ENCODE measurements at regions not wholly inside any gene's neighbourhood (a gene's known extent, or its start where the extent isn't known, plus 50 kb on each side); places are given as distances from the start of the nearest gene placed in this dataset.

DNA sequence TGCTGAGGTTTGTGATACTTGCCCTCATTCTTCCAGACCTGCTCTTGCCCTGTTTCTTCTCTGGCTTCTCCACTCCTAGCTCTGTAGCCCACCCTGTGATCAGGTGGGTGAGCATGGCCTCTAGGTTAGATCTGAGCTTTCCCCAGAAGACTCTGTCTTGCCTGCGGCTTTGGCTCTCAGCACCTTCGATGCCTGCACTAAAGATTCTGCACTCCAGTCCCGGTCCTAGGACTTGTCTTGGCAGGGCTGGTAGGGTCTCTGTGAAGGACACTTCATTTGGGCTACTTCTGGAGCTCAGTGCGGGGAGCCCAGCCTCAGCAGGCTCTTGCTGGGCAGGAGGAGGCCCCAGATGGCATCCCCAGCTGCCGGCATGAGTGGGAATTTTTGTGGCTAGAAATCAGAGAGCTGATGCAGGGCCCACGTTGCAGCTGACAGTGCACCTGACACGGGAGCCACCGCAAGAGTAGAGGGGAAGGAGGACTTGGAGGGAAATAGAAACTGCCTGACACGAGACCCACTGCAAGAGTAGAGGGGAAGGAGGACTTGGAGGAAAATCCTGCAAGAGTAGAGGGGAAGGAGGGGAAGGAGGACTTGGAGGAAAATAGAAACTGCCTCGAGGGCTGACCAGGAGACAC, 226.9 kb upstream of the B3GAT1 start:
- no peak for DNase-seq

DNA sequence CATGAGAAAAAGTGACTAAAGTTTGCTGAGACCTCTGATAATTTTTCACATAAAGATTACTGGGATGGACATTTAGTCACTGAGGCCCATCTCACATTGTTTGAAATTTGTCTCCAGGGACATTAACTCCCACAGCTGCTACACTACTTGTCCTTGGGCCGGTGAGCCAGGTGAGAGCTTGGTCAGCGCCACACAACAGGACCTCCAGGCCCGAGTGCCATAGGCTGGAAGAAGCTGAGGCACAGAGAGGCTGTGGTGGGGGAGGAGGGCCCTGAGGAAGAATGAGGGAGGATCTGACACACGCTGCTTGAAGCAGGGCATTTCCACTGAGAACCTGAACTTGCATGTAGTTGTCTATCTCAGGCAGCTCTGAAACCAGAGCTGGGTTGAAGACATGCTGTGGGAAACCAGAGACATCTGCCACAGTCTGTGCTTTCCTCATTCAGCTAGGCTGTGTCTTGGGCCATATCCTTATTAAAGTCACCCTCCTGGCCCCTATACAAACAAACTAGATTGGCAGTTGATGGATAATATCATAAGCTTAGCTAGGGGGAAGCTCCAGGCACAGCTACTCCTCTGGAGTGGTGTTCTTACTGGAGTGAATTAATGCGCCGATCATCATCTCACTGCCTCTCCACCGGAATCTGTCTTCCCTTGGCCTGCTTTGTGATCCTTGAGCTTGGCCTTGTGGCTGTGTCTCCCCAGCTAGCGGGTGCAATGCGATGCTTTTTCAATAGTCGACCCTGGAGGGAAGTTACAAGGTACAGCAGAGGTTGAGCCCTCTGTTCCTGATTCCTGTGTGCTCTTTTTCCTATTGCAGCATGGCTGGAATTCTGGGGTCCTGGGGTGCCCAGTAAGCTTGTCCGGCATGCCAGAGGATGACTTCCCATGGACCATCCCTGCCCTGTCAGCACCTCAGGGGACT, 225.3 kb upstream of the B3GAT1 start:
- DNase-seq, result no peak

DNA sequence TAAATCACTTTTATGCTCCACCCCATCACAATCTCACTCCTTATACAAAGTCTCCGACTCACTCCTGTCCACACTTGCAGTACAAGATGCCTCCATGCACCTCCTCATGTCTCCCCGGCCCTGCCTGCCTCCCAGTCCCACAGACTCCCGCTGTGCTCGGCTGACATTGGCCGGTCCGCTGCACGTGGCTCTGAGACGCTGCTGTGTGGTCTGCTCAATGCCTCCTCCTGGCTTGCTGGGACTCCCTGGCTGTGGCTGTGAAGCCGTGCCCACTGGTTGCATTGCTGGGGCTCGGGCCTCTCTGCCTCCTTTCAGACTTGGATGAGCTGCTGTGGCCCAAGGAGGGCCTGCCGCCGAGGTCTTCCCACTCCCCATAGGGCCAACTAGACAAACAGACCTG, 224.0 kb upstream of the B3GAT1 start:
- DNase-seq, result no peak

DNA sequence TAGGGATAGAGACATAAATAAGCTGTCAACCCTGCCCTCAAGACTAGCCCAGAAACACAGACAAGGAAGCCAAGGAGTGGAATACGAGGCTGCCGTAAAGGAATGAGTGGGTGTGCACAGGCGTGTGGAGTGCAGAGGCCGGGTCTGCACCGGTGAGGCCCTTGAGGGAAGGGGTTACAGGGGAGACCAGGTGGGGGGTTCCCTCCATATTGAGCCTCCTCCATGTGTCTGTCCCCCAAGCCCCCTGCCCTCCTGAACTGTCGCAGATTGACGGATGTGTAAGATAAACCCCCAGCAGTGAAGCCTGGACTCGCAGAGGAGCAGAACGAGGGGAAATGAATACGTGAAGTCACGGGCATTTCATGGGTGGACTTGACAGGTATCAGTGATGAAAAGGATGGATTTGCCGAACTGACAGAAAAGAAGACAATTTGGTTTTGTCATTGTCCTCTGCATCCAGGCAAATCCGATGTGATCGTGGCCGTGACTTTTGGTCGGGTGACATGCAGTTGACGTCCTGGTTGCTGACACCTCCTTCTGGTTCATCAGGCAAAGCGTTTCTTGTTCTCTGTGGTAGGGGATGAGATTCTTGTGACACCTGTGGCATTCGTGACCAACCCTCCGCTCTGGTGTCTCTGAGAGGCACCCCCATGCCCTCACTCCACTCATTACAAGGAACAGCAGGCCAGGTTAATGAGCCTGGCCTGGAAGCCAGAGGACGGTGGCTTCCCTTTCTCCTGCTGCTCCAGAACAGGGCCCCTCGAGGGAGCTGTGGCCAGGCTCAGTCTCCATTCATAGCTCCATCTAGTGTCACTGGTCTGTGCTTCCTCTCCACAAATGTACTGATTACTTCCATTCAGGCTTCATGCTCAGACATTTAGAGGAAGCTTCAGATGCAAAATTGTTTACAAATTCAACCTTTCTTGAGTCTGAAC, 223.1 kb upstream of the B3GAT1 start:
- DNase-seq, result no peak

DNA sequence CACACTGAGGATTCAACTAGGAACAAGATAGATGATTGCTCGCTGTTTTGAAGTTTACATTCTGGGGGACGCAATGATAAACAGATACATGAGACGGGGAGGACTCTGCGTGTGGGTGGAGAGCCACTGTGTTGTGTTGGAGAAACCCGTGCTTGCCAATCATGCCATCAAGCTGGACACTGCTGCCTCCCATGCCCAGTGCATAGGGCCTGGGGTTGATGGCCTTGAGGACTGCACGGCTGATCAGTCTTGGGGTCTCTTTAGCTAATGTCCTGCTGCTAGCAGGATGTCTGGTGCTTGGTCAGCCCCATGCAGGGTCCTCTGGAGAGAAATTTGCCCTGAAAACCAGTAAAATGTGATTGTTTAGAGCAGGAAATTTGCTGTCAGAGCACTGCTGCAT, 221.2 kb upstream of the B3GAT1 start:
- DNase-seq, result no peak

DNA sequence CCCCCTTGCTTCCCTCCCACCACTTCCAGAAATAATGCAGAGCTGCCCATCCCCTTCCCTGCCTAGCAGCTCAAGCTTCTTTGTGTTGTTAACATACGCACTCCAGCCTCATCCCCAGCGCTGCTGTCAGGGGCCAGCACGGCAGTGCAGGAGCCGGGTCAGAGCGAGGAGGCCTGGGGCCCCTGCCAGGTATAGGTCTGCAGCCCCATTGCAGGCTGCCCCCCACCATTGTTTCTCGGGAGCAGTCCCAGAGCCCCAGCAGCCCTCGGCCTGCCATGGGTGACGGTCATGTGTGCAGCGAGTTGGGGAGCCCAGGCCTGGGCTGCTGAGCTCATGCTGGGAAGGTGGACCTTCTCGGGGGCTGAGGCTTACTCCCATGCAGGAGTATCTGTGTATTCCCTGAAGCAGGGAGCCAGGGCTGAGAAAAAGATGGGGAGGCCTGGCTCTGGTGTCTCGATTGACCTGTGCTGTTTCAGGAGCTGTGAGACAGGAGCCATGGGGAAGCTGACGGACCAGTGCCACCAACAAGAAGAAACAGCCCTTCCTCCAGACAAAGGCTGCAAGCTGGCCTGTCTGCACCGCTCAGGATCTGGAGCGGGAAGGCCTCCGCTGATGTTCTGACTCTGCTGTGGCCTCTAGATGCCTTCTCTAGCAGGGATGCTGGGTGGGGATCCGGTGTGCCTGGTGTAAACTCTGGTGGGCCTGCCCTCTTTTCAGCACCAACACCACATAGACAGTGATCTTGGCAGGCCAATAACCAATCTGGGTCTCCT, 220.5 kb upstream of the B3GAT1 start:
- DNase-seq, result no peak

DNA sequence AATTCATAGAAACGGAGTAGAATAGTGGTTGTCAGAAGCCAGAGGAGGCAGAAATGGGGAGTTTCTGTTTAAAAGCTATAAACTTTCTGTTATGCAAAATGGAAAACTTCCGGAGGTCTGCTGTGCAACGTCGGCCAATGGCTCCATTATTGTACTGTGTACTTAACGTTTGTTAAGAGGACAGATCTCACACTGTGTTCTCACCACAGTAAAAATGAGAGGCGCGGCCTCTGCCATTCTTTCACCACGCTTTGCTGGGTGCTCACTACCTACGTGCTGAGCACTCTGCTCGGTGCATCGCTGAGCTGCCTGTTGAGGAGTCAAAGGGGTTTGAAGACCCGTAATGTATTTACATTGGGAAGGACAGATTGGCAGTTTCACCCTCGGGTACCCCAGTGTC, 218.8 kb upstream of the B3GAT1 start:
- no peak for DNase-seq

DNA sequence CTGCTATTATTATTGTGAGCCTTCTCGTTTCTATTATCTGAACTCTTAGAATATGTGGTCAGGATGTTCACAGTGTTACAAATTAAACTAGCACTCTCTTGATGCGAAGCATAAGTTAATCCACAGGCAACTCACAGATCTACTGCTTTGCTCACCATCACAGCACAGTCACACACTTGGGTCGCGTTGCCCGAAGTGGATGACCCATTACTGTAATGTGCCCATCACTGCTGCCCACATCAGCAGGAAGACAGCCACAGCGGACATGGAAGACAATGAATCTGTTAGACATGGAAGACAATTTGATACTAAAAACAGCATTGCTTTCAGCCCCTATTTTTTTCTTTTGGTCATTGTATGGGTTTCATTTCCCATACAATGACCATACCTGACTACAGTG, 216.4 kb upstream of the B3GAT1 start:
- DNase-seq, result no peak

DNA sequence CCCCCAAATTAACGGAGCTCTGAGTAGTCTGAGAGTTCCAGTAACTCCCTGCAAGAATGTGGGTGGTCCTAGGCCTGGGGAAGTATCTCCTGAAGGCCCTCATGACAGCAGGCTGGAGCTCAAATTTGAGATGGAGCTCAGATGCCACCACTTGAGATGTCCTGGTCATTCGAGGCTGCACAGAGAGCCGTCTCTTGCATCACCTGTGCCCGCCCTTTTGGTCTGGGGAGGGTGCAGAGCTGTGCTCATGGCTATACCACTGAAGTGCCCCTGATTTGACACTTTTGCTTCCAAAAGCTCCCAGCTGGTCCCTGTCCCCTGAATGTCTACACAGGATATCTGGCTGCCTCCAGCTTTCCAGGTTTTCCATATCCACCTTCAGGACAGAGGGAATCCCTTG, 214.0 kb upstream of the B3GAT1 start:
- DNase-seq, result no peak

DNA sequence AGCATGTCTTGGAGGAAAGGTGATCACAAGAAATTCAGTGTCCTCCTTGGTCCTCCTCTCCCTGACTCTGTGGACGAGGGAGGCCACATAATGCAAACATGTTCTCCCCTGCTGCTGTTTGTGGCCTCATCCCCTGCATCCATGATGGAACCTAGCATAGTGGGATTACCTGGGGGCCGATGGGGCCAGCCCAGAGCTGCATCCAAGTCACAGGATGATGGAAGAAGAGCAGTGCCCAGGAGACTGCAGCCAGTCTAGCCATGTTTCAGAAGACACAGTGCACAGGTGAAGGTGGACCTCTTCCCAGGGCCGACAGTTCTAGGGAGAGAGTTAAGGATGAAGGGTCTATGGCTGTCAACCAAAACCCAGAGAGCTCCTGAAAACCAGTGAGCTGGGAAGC, 213.6 kb upstream of the B3GAT1 start:
- no peak for DNase-seq

DNA sequence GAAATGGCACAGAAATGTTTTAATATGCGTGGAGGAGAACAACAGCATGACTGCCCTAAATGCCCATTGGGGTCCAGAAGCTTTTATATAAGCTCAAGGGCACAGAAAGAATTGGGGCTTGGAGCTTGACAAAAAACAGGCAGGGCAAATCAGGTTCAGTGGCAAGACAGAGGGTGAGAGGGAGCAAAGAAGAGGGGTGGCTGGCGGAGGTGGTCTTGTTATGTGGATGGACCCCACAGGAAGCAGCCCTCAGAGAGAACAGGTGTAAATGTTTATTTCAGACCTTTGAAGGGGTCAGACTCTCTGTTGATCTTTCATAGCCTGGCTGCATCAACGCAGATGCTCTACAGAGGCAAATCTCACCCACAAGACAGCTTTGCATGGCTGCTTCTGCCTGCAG, 213.1 kb upstream of the B3GAT1 start:
- DNase-seq, result no peak

DNA sequence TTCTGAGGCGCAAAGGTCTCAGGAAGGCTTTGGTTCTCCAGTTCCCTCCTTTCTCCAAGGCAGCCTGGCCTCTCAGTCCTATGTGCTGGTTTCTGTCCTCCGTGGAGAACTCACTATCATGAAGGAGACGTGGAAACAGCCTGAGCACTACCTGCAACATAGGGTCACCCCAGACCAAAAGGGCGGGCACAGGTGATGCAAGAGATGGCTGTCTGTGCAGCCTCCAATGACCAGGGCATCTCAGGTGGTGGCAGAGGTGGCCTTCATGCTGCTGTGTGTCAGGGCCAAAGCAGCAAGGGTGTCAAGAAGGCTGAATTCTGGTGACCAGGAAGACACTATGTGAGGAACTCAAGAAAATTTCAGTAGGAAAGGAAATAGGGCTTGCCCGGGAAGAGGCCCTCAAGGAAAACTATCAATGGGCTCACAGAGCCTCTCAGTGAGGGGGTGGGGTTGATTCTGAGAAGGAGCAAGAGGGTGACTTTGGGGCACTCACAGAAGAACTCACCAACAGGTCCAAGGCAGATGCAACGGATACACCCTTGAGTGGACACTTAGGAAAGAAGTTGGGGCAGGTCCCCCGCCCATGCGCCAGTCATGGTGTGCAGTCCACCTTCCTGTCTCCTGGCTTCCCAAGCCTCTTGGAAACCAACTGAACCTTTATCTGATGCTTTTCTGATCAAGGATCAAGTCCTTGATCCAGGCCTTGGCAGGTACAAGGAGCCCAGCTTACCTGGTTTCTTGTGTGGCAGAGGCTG, 212.3 kb upstream of the B3GAT1 start:
- no peak for DNase-seq

DNA sequence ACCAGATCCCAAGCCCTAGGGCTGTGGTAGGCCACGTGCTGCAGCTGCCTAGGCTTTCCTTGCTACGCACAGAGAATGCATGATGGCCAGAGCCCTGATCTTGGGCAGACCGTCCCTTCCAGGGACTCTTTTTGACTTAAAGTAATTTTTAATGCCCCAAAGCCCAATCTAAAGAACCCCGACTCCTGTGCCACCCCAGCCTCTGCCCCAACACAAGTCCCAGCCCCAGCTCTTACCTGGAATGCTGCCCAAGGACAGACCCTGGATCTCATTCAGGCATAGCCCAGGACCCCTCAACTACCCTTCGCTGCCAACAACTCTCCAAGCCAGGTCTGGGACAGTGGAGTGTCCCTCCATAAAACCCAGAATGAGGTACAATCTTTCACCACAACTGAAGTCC, 211.7 kb upstream of the B3GAT1 start:
- DNase-seq, result no peak

DNA sequence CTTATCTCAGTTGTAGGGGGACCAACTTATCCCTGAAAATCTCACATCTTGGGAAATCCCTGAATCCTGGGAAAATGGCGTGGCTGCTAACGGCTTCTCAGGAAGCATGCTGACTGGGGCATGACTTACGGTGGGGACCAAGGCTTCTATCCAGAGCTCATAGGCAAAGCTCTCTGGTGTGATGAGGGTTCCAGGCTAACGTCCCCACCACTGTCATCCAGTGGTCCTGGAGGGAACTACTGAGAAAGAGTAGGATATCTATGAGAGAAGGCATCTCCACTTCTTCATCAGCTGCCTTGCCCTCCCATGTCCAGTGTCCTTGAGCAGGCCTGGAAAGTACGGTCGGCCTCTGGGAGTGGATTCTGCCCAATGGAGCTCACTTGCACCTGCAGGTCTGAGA, 210.4 kb upstream of the B3GAT1 start:
- DNase-seq, result no peak

DNA sequence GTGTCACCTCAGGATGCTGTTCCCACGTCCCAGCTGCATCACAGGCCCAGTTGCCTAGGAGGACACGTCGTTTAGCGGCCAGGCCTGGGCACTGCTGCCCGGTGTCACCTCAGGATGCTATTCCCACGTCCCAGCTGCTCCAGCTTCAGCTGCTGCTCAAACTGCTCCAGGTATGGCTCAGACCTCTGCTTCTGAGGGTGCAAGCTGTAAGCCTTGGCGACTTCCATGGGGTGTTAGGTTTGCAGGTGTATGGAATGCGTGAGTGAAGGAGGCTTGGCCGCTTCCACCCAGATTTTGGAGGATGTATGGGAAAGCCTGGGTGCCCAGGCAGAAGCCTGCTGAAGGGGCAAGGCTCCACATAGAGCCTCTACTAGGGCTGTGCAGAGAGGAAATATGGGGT, 205.3 kb upstream of the B3GAT1 start:
- no peak for DNase-seq

DNA sequence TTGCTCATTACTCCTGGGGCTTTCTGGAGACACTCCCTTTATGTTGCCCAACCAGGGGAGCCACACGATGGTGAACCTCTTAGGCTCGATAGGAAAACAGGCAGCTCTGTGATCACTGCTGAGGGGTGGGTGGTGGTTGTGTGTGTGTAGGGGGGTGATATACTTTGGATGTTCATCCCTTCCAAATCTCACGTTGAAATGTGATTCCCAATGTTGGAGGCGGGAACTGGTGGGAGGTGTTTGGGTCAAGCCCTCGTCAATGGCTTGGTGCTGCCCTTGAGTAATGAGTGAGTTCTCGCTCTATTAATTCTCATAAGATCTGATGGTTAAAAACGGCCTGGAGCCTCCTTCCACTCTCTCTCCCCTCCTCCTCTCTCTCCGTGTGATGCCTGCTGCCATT, 204.0 kb upstream of the B3GAT1 start:
- no peak for DNase-seq

DNA sequence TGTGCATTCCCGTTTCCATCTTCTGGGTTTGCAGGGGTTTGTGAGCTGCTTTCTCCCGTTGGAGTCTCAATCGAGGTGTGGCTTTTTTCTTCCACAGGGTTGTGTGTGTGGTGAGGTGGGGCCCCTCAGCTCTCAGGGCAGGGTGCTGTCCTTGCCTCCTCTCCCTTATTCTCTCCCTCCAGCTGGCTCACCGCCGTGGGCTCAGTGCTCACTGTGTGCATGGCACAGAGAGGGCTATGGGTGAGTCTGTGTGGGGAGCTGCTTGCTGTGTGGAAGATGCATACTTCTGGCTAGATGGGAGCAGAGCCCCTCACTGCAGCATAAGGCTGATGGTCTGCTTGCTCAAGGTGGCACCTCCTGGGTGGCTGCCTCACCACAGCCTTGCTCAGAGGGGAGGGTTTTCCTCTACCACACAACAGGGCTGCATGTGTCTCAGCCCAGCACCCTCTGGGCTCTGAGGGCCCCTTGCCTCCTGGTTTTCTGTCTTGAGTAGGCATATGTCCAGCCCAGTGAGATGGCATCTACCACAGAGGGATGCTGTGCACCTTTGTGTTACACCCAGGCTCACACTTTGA, 203.1 kb upstream of the B3GAT1 start:
- no peak for DNase-seq

DNA sequence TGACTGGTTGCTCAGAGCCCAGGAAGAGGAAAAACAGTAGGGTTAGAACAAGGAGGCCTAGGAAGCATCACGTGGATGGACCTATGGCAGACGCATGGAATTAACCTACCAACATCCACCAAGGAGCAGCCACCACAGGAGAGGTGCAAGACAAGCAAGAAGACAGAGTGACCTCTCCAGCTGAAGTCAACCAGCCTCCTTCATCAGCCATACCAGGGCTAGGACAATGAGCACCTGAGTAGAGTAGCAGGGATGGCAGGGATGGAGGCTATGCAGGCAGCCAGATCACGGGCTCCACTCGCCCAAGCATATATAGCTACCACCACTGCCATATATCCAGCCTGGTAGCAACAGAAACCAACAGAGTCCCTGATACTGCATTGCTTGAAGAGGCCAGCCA, 202.1 kb upstream of the B3GAT1 start:
- DNase-seq, result no peak

DNA sequence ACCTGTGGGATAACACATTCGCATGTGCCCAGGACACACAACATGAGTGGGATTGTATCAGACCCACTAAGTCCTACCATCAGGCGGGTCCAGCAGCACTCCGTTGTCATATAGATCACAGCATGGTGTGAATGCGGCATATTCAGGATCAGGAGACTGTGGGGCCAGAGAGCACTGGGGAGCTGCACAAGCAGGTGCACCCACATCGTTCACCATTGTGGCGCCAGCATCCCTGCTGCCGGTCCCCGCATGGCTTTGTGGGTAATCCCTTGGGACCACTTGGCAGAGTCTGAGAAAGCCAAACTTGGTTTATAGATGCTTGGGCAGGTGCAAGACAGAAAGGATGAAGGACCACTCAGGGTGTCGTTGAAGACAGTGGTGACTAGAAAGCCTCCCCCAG, 201.6 kb upstream of the B3GAT1 start:
- DNase-seq, result no peak

DNA sequence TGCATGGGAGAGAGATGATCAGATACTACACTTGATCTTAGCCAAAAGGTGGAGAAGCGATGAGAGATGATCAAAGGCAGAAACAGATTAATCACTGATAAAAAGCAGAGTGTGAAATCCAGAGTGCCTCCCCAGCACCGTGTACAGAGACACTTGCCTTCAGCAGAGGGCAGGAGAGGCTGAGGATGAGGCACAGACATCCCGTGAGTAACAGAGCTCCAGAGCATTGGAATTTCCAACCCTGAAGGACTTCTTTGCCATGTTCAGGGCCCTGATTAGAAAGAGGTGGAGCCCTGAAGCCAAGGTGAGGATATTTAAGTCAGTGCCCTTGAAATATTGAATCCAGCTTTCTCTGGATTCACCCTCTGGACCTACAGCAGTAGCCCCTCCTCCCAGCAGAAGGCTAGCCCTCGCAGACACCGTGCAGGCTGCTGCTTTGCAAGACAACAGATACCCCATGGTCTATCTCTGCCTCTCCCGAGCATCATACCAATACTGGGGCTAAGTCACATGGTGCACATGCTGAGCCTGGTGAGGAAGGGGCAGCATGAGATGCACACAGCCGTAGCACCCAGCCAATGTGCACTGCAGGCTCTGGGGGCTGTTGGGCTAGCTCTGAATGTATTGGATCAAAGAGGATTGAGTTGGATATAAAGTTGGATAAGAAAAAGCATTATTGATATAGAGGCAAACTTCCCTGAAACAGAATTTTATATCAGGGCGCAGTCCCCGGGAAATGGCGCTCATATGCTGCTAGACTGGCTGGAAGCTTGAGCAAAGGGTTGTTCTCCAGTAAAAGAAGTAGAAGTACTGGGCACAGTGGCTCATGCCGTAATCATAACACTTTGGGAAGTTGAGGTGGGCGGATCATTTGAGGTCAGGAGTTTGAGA, 200.3 kb upstream of the B3GAT1 start:
- DNase-seq, result no peak

DNA sequence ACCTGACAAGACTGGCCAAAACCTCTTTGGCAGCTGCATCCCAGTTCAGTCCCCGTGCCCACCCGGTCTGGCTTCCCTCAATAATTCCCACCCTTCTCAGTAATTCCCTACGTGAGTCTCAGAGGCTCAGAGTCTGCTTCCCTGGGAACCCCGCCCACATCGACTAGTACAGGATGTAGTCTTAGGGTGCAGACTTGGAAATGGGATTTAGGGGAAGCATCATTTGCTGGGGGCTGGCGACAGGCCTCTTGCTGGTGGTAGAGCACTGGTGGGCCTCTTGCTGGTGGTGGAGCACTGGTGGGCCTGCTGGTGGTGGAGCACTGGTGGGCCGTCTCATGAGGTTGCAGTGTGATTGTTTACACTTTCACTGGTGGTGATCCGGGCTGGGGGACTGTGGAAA, 199.5 kb upstream of the B3GAT1 start:
- no peak for DNase-seq
